ENCODE measurements at regions not wholly inside any gene's neighbourhood (a gene's known extent, or its start where the extent isn't known, plus 50 kb on each side); places are given as distances from the start of the nearest gene placed in this dataset.

- DNase-seq (ENCODE audit: low spot score): no peak
These were observed 86.5 kb downstream of the ACKR3 start for GRCh38 chr2:236656166-236656565.

- no peak for DNase-seq (ENCODE audit: low spot score)
These were observed 87.1 kb downstream of the ACKR3 start for GRCh38 chr2:236656721-236657120.

DNA sequence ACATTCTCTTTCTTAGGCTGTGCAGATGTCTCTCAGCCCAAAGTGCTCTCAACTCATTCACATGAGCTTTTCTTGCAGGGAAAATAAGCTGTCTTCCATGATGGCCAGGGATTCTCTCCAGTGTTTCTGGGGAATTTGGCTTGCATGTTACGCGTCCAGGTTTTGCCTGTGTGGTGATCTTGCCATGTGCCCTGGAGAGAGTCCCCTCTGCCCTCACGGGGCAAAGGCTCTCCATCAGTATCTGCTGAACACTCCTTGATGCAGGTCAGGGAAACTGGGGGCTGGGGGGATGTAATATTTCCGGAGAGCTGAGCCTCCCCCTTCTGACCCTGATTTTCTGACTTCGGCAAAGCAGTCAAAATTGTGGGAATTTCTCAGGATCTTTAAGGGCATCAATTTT is 87.6 kb downstream of the ACKR3 start:
- no peak for DNase-seq (ENCODE audit: low spot score)

GRCh38 chr2:236657801-236658200 is 88.2 kb downstream of the ACKR3 start:
- DNase-seq (ENCODE audit: low spot score): no peak

DNA sequence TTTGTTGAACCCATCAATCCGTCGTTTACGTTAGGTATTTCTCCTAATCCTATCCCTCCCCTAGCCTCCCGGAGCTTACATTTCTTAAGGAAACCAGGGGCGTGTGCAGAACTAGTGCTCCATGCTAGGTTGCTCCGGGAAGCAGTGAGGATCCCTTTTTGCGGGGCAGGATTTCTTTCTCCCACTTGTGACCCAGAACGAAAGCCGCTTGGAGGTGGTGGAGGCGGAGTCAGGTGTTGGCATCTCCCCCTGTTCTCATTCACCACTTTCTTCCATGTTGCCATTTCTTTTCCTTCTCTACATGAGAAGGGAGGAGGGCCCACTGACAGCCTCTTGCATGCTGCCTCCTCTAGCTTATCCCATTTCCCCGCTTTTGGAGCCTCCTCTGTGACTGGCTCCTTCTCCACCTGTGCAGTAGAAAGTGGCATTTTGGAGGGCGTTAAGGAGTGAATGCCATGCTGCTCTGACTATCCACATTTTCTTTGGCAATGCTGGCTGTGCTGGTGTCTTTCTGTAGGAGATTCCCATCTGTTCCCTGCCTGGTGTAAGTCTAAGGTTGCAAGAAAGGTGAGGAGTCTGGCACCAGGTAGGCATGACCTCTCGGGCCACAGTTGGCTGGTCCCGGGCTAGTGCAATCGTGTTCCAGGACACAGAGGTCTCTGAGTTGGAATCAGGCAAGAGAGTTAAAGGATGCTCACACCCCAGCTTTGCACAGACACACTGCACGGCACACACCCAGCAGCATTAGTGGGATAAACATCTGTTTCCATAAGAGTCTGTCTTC is 89.5 kb downstream of the ACKR3 start:
- no peak for DNase-seq (ENCODE audit: low spot score)

DNA sequence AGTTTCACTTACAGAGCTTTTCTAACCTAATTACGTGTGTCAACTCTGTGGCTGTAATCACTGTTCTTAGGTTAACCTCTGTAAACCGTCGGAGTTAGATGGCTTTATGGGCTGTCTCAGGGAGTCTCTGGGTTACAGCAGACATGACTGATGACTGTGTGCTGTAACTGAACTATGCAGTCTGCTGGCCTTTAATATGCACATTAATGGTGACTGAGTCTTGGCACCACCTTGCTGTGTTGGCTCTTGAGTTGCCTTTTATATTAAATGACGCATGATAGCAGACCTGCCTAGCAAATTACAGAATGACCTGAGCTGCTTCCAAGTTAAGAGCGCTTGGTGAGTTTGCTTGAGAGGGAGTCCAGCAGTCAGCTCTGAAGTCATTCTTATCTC is 90.1 kb downstream of the ACKR3 start:
- DNase-seq (ENCODE audit: low spot score): peak; percentile 18

- DNase-seq (ENCODE audit: low spot score): peak; percentile 76
These were observed 91.6 kb downstream of the ACKR3 start for GRCh38 chr2:236661061-236661761.

DNA sequence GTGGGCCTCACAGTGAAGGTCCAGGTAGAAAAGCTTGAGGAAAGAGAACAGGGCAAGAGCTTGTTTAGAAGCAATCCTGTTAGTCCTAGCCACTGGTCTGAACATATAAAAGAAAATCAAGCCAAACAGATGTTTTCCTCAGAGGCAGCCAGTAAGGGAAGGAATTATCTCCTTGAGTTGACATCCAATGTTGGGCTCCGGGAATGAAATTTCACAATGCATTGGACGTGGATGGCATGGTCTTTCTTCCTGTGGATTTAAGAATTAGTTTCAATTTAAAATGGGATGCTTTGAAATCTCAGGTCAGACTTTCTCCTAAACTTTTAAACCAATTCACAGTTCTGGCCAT is 92.1 kb downstream of the ACKR3 start:
- no peak for DNase-seq (ENCODE audit: low spot score)

GRCh38 chr2:236662231-236663185 is 92.9 kb downstream of the ACKR3 start:
- DNase-seq (ENCODE audit: low spot score): no peak

GRCh38 chr2:236663287-236664101 is 93.9 kb downstream of the ACKR3 start:
- DNase-seq (ENCODE audit: low spot score): peak; percentile 28

DNA sequence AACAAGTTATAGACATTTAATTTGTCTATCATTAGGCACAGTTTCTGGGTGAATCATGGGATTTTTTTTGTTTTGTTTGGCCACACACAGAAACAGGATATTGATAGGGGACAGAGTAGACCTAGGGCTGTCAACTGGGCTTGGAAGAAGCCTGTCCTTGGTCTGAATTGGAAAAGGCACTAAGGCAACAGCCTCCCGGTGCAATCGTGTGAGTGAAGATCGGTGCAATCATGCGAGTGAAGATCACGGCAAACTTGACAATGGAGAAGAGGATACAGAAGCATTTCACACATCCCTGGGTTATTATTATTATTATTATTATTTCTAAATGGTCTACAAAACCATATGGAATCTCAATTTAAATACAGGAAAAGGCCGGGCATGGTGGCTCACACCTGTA is 94.5 kb downstream of the ACKR3 start:
- DNase-seq (ENCODE audit: low spot score): no peak

- peak; percentile 36 for DNase-seq (ENCODE audit: low spot score)
These were observed 95.5 kb downstream of the ACKR3 start for GRCh38 chr2:236665101-236665500.

GRCh38 chr2:236665572-236666118 is 96.0 kb downstream of the ACKR3 start:
- DNase-seq (ENCODE audit: low spot score): peak; percentile 99

GRCh38 chr2:236666646-236667204 is 97.1 kb downstream of the ACKR3 start:
- DNase-seq (ENCODE audit: low spot score): no peak

- no peak for DNase-seq (ENCODE audit: low spot score)
These were observed 97.9 kb downstream of the ACKR3 start for GRCh38 chr2:236667526-236667925.

DNA sequence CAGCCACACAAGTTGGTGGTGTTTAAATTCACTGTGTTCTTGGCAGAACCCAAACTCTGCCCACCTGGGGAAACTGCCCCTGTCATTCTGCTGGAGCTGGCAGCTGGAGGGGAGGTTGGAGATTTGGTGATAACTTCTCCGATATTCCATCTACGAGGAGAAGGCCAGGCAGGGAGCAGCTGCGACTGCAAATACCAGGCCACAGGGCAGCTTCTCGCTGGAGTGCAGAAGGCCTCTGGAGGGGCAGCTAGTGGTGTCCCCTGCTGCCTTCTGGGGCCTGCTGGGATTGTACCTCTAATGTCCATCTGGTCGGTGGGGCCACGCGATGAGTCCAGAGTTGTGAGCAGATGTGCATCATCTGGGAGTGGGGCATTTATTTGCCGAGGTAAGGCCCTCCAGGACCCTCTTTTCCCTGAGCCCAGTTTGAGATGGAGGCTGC is 98.9 kb downstream of the ACKR3 start:
- DNase-seq (ENCODE audit: low spot score): no peak

- DNase-seq (ENCODE audit: low spot score): no peak
These were observed 100.6 kb downstream of the ACKR3 start for GRCh38 chr2:236670235-236670620.

- no peak for DNase-seq (ENCODE audit: low spot score)
These were observed 102.4 kb downstream of the ACKR3 start for GRCh38 chr2:236671896-236672562.

DNA sequence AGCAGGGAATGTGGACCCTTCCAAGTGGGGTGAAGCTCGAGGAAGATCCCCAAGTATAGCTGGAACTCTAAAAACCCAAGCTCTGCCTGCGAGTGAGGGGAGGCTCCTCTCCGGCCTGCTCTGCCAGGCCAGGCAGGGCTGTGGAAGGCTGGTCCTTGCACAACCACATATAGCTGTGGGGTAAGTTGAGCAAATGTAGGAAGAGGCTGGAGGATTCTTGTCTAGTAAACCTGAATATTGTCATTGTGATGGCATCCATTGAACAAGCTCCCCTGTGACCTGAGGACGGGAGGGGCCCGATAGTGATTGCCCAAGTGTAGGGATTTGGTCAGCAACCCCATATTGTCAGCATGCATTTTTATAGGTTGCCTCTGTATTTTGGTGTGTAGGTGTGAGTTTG is 103.0 kb downstream of the ACKR3 start:
- DNase-seq (ENCODE audit: low spot score): no peak

DNA sequence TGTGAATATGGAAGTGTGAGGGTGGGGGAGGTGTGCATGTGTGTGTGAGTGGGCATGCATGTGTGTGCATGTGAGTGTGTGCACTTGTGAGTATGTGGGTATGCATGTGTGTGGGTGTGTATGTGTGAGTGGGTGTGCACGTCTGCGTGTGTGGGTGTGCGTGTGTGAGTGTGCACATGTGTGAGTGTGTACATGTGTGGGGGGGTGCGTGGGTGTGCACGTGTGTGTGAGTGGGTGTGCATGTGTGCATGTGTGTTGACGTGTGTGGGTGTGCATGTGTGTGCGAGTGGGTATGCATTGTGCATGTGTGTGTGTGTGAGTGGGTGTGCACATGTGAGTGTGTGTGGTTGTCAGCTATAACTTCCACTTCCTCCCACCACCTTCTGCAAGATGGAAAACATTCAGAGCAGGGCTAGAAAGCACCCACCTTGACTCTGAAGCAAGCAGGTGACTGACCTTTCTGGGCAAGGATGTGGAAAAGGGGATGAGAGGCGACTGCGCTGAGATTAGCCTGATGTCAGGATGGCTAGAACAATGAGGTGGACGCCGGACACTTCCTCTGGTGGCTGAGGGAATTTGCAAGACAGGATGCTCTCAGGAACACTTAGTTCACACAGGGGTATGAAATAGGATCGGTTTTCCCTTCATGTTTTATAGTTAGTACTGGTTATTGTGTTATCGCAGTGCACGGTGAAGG is 103.6 kb downstream of the ACKR3 start:
- DNase-seq (ENCODE audit: low spot score): no peak

Data from SW480 (cell line).